ENCODE measurements at regions not wholly inside any gene's neighbourhood (a gene's known extent, or its start where the extent isn't known, plus 50 kb on each side); places are given as distances from the start of the nearest gene placed in this dataset.

DNA sequence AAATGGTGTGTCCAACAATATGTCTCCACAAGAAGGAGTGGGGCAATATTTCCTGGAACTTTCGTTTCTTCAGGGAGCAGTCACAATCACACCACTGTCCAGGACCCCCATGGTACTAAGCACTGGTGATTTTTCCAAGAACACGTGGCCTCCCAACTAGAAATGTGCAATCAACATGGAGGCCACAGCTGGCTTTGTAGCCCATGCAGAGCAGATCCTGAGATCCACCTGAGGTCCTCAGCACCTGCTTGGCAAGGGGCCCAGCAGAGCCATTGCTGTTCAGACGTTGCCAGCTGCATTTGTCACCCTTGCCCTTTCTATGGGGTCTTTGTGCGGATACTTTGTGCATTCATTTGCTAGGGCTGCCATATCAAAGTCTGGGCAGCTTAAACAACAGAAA lies 334.5 kb upstream of the IRX4 start:
- Histone ChIP-seq H3K27me3 (ENCODE audit: low read length) (no peaks in the 10 kb centered on the region), H3K9me2 (replicated peaks; ENCODE audit: insufficient read depth, low read length) (no peaks in the 10 kb centered on the region), H3K9ac (ENCODE audit: low read length) (no peak overlapping the region), H3K9me3 (ENCODE audit: insufficient read depth, low read length) (no peaks in the 10 kb centered on the region), H3K4me3 (ENCODE audit: insufficient read depth, low read length, poor library complexity, severe bottlenecking) (no peak overlapping the region), H3K79me2 (ENCODE audit: insufficient read depth, low read length) (no peaks in the 10 kb centered on the region), H3F3A (ENCODE audit: insufficient read depth) (no peaks in the 10 kb centered on the region), H4K20me1 (ENCODE audit: low read depth, low read length) (no peaks in the 10 kb centered on the region), H2AFZ (ENCODE audit: low read depth, low read length, severe bottlenecking) (no peak overlapping the region), H3K4me2 (ENCODE audit: low read depth, low read length, poor library complexity, severe bottlenecking) (no peak overlapping the region), H3K36me3 (ENCODE audit: low read length) (no peaks in the 10 kb centered on the region), H3K27ac (ENCODE audit: low read depth, low read length) (no peak overlapping the region)
- TF ChIP-seq, protein P1, sequence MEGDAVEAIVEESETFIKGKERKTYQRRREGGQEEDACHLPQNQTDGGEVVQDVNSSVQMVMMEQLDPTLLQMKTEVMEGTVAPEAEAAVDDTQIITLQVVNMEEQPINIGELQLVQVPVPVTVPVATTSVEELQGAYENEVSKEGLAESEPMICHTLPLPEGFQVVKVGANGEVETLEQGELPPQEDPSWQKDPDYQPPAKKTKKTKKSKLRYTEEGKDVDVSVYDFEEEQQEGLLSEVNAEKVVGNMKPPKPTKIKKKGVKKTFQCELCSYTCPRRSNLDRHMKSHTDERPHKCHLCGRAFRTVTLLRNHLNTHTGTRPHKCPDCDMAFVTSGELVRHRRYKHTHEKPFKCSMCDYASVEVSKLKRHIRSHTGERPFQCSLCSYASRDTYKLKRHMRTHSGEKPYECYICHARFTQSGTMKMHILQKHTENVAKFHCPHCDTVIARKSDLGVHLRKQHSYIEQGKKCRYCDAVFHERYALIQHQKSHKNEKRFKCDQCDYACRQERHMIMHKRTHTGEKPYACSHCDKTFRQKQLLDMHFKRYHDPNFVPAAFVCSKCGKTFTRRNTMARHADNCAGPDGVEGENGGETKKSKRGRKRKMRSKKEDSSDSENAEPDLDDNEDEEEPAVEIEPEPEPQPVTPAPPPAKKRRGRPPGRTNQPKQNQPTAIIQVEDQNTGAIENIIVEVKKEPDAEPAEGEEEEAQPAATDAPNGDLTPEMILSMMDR (IDR thresholded peaks at IDR 0.05; ENCODE audit: insufficient read depth, low read length, poor library complexity, severe bottlenecking), result no peak

DNA sequence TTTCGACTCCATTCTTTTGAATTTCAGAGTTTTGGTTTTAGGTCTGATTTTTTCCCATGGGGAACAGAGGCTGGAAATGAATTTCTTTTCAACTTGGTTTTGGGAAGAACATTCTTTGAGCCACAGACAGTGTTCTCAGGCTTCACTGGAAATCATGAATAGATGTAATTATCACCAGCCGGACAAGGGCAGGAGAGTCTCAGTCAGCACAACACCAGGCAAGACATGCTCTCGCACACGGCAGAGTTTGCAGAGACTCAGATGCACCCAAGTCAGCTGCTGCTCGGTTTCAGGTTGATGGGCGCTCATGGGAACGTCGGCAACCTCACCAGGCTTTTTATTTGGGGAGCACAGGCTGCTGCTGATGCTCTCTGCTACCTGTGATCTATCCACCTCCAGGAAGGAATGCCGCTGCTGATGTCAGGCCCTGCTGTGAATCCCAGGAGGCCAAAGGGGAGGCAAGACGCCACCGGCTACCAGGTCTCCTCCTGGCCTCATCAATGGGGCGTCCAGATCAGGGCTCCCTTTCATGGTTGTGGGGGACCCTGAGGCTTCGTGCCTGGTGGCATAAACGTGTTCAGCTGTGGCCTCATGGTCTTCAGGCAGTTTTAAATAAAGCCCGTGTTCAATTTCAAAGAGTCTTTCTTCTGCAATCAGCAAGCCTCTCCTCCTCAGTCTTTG lies 332.3 kb upstream of the IRX4 start:
- H2AFZ ChIP-seq (ENCODE audit: low read depth, low read length, severe bottlenecking), result no peak overlapping the region
- H3K27me3 ChIP-seq (ENCODE audit: low read length), result no peaks in the 10 kb centered on the region
- no peaks in the 10 kb centered on the region for H3K79me2 ChIP-seq (ENCODE audit: insufficient read depth, low read length)
- no peaks in the 10 kb centered on the region for H4K20me1 ChIP-seq (ENCODE audit: low read depth, low read length)
- H3K27ac ChIP-seq (ENCODE audit: low read depth, low read length), result no peak overlapping the region
- H3K9ac ChIP-seq (ENCODE audit: low read length), result no peak overlapping the region
- TF ChIP-seq, protein P1 (IDR thresholded peaks at IDR 0.05; ENCODE audit: insufficient read depth, low read length, poor library complexity, severe bottlenecking), result no peak
- TF ChIP-seq EZH2phosphoT487 (conservative IDR thresholded peaks at IDR 0.05; ENCODE audit: low read length), result no peak
- no peaks in the 10 kb centered on the region for H3K9me2 ChIP-seq (replicated peaks; ENCODE audit: insufficient read depth, low read length)
- no peaks in the 10 kb centered on the region for H3K9me3 ChIP-seq (ENCODE audit: insufficient read depth, low read length)
- H3F3A ChIP-seq (ENCODE audit: insufficient read depth), result no peaks in the 10 kb centered on the region
- H3K36me3 ChIP-seq (ENCODE audit: low read length), result no peaks in the 10 kb centered on the region
- no peak overlapping the region for H3K4me2 ChIP-seq (ENCODE audit: low read depth, low read length, poor library complexity, severe bottlenecking)
- H3K4me3 ChIP-seq (ENCODE audit: insufficient read depth, low read length, poor library complexity, severe bottlenecking), result no peak overlapping the region

DNA sequence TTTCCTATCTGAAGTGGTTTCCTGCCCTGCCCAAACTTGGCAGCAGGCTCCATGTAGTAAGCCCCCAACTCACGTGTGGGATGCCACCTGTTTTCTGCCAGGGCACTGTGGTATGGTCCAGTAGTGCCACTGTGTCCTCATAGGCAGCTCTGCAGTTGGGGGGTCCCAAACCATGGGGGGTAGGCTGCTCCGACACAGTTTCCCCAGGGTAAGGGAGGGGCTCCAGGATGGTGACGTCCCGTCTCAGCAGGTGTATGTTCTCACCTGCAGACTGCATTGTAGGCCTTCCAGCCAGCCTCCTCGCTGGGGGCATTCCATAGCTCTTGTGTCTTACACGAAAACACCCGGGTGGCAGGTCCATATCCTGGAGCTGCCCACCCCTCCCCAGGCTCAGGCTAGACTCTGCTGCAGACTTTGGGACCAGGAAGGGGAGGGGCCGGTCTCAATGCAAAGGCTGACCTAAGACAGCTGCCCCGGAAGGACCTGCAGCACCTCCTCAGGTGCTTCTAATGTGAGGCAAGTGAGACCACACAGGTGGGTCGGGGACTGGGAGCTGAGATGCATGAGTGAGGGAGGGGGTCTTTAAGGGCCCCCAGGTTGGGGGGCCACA lies 330.5 kb upstream of the IRX4 start:
- Histone ChIP-seq H3K4me3 (ENCODE audit: insufficient read depth, low read length, poor library complexity, severe bottlenecking) (no peak overlapping the region), H3K9me3 (ENCODE audit: insufficient read depth, low read length) (no peaks in the 10 kb centered on the region)

More for the DNA sequence above, 330.5 kb upstream of the IRX4 start:
- Histone ChIP-seq H3K9me2 (replicated peaks; ENCODE audit: insufficient read depth, low read length) (no peaks in the 10 kb centered on the region), H2AFZ (ENCODE audit: low read depth, low read length, severe bottlenecking) (no peak overlapping the region), H4K20me1 (ENCODE audit: low read depth, low read length) (no peaks in the 10 kb centered on the region), H3K36me3 (ENCODE audit: low read length) (no peaks in the 10 kb centered on the region), H3K79me2 (ENCODE audit: insufficient read depth, low read length) (no peaks in the 10 kb centered on the region), H3K9ac (ENCODE audit: low read length) (no peak overlapping the region), H3K27ac (ENCODE audit: low read depth, low read length) (no peak overlapping the region), H3K4me2 (ENCODE audit: low read depth, low read length, poor library complexity, severe bottlenecking) (no peak overlapping the region), H3F3A (ENCODE audit: insufficient read depth) (no peaks in the 10 kb centered on the region), H3K27me3 (ENCODE audit: low read length) (no peaks in the 10 kb centered on the region)
- TF ChIP-seq, protein P1 (IDR thresholded peaks at IDR 0.05; ENCODE audit: insufficient read depth, low read length, poor library complexity, severe bottlenecking), result no peak
- no peak for TF ChIP-seq EZH2phosphoT487 (conservative IDR thresholded peaks at IDR 0.05; ENCODE audit: low read length)
